ENCODE measurements at regions not wholly inside any gene's neighbourhood (a gene's known extent, or its start where the extent isn't known, plus 50 kb on each side); places are given as distances from the start of the nearest gene placed in this dataset.

DNA sequence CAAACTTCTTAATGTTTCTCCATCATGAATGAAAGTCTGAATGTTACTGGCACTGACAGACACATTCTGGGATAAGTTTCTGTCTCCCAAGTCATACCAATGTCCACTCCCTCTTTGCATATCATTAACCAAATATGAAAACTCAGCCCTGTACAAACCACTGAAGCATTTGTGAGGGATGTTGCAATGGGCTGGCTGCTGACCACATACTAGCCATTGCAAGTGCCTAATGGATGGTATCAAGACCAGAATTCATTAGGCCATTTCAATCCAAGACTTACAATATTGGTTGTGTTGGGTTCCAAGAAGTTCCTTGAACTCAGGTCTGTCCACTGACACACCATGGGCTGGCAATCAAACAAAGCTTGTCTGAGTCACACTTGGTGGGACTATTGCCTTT, 73.8 kb downstream of the CBLN2 start:
- no peak for ATAC-seq (ENCODE audit: insufficient read depth, low read depth)
- no peak overlapping the region for H3K4me3 ChIP-seq (ENCODE audit: low read depth in 1 of 2, low read length in 2 of 2)
- no peaks in the 10 kb centered on the region for H3K9me3 ChIP-seq (ENCODE audit: insufficient read depth, low read length, severe bottlenecking)
- TF ChIP-seq EZH2 (IDR thresholded peaks at IDR 0.05; ENCODE audit: borderline replicate concordance, low read depth, low read length, severe bottlenecking) (no peak), CTCF (IDR thresholded peaks at IDR 0.05; ENCODE audit: borderline replicate concordance, extremely low read depth, low read length, poor library complexity, severe bottlenecking) (no peak)
- no peak overlapping the region for H3K4me2 ChIP-seq (ENCODE audit: insufficient read depth, low read length)
- no peaks in the 10 kb centered on the region for H3K36me3 ChIP-seq (ENCODE audit: insufficient read depth, low read length)
- H4K20me1 ChIP-seq (ENCODE audit: insufficient read depth, low read length): no peaks in the 10 kb centered on the region
- no peak overlapping the region for H3K27ac ChIP-seq (ENCODE audit: low read length)
- H3K9ac ChIP-seq (ENCODE audit: low read depth, low read length): no peak overlapping the region
- no peaks in the 10 kb centered on the region for H3K4me1 ChIP-seq (ENCODE audit: insufficient read depth, low read length)
- H3K27me3 ChIP-seq (ENCODE audit: insufficient read depth, low read length, poor library complexity): no peaks in the 10 kb centered on the region
- DNase-seq: no peak
- no peak overlapping the region for H2AFZ ChIP-seq (ENCODE audit: low read depth, low read length)
- H3K79me2 ChIP-seq (ENCODE audit: insufficient read depth, low read length): no peaks in the 10 kb centered on the region

DNA sequence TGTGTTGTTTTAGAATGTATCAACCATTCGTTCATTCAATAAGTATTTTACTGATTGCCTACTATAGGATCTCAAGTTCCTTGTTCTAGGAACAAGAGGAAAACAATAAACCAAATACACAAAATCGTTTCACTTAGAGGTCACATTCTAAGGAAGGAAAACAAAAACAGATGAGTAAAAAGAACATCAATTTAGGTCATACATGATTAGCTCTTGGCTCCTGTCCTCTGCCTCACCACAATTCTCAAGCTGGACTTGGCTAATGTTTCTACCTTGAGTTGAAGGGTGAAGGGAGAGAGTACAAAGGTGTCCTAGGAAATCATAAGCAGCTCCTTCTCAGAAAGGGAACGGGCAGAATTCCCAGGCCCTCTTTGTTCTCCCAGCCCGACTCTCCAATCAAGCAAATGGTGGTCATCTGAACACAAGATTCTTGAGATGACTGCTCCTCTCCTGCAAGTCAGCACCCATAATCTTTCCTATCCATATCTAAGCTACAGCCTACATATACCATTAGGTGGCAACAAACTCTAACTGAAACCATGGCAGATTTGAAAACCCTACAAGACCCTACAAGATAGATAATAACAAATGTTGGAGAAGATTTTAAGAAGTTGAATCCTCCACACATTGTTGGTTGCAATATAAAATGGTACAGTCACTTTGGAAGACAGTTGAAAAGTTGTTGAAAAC, 76.0 kb downstream of the CBLN2 start:
- no peak overlapping the region for H2AFZ ChIP-seq (ENCODE audit: low read depth, low read length)
- TF ChIP-seq EZH2 (IDR thresholded peaks at IDR 0.05; ENCODE audit: borderline replicate concordance, low read depth, low read length, severe bottlenecking) (no peak), CTCF (IDR thresholded peaks at IDR 0.05; ENCODE audit: borderline replicate concordance, extremely low read depth, low read length, poor library complexity, severe bottlenecking) (no peak)
- ATAC-seq (ENCODE audit: insufficient read depth, low read depth) (no peak), DNase-seq (no peak)
- H3K9ac ChIP-seq (ENCODE audit: low read depth, low read length): no peak overlapping the region
- H3K79me2 ChIP-seq (ENCODE audit: insufficient read depth, low read length): no peaks in the 10 kb centered on the region
- H3K36me3 ChIP-seq (ENCODE audit: insufficient read depth, low read length): no peaks in the 10 kb centered on the region
- H3K4me2 ChIP-seq (ENCODE audit: insufficient read depth, low read length): no peak overlapping the region
- no peak overlapping the region for H3K4me3 ChIP-seq (ENCODE audit: low read depth in 1 of 2, low read length in 2 of 2)
- H4K20me1 ChIP-seq (ENCODE audit: insufficient read depth, low read length): no peaks in the 10 kb centered on the region
- no peaks in the 10 kb centered on the region for H3K4me1 ChIP-seq (ENCODE audit: insufficient read depth, low read length)
- no peak overlapping the region for H3K27ac ChIP-seq (ENCODE audit: low read length)
- no peaks in the 10 kb centered on the region for H3K9me3 ChIP-seq (ENCODE audit: insufficient read depth, low read length, severe bottlenecking)
- no peaks in the 10 kb centered on the region for H3K27me3 ChIP-seq (ENCODE audit: insufficient read depth, low read length, poor library complexity)

- Histone ChIP-seq H2AFZ (ENCODE audit: low read depth, low read length) (no peak overlapping the region), H3K9ac (ENCODE audit: low read depth, low read length) (no peak overlapping the region), H3K27me3 (ENCODE audit: insufficient read depth, low read length, poor library complexity) (no peaks in the 10 kb centered on the region), H3K4me2 (ENCODE audit: insufficient read depth, low read length) (no peak overlapping the region), H3K36me3 (ENCODE audit: insufficient read depth, low read length) (no peaks in the 10 kb centered on the region), H3K27ac (ENCODE audit: low read length) (no peak overlapping the region), H3K9me3 (ENCODE audit: insufficient read depth, low read length, severe bottlenecking) (no peaks in the 10 kb centered on the region), H4K20me1 (ENCODE audit: insufficient read depth, low read length) (no peaks in the 10 kb centered on the region), H3K4me1 (ENCODE audit: insufficient read depth, low read length) (no peaks in the 10 kb centered on the region), H3K4me3 (ENCODE audit: low read depth in 1 of 2, low read length in 2 of 2) (no peak overlapping the region), H3K79me2 (ENCODE audit: insufficient read depth, low read length) (no peaks in the 10 kb centered on the region)
- TF ChIP-seq EZH2 (IDR thresholded peaks at IDR 0.05; ENCODE audit: borderline replicate concordance, low read depth, low read length, severe bottlenecking) (no peak), CTCF (IDR thresholded peaks at IDR 0.05; ENCODE audit: borderline replicate concordance, extremely low read depth, low read length, poor library complexity, severe bottlenecking) (no peak)
- ATAC-seq (ENCODE audit: insufficient read depth, low read depth) (no peak), DNase-seq (no peak)
Measured at GRCh38 chr18:72460210-72460680, 83.9 kb downstream of the CBLN2 start.
